ENCODE measurements at regions not wholly inside any gene's neighbourhood (a gene's known extent, or its start where the extent isn't known, plus 50 kb on each side); places are given as distances from the start of the nearest gene placed in this dataset.
"Not testable (repeated sequence)": the region's sequence is repeated elsewhere in the genome, so short reads cannot be mapped to it uniquely, and the experiment has no call there.

GRCh38 chr1:120647182-120647581, 76.6 kb upstream of the NBPF26 start:
- WGBS, result no CpG with 5 or more reads among the region's 2 CpGs

GRCh38 chr1:120648915-120649623, 74.7 kb upstream of the NBPF26 start:
- H3K9me3 ChIP-seq (ENCODE audit: control insufficient read depth, low read length); H3K27me3 ChIP-seq (ENCODE audit: control insufficient read depth, insufficient read depth); H3K27ac ChIP-seq (ENCODE audit: low read length); H3K4me1 ChIP-seq (ENCODE audit: control insufficient read depth, insufficient read depth, low read length); intact Hi-C loops (cut with DNase I); H3K4me3 ChIP-seq (ENCODE audit: low read length); DNase-seq: not testable (repeated sequence)
- peak in 1 of 2 donors; percentile 16 for ATAC-seq
- WGBS, result no CpG with 5 or more reads among the region's 7 CpGs

More at GRCh38 chr1:120647182-120647581, 76.6 kb upstream of the NBPF26 start:
- intact Hi-C loops (cut with DNase I); H3K4me1 ChIP-seq (ENCODE audit: control insufficient read depth, insufficient read depth, low read length); H3K27ac ChIP-seq (ENCODE audit: low read length); H3K4me3 ChIP-seq (ENCODE audit: low read length); ATAC-seq; DNase-seq; H3K27me3 ChIP-seq (ENCODE audit: control insufficient read depth, insufficient read depth); H3K9me3 ChIP-seq (ENCODE audit: control insufficient read depth, low read length): not testable (repeated sequence)

- peak in 1 of 2 donors; percentile 45 for ATAC-seq
- H3K4me3 ChIP-seq (ENCODE audit: low read length); DNase-seq; H3K27me3 ChIP-seq (ENCODE audit: control insufficient read depth, insufficient read depth); intact Hi-C loops (cut with DNase I); H3K4me1 ChIP-seq (ENCODE audit: control insufficient read depth, insufficient read depth, low read length); H3K9me3 ChIP-seq (ENCODE audit: control insufficient read depth, low read length); H3K27ac ChIP-seq (ENCODE audit: low read length): not testable (repeated sequence)
- WGBS, result no CpG with 5 or more reads among the region's 2 CpGs
Measured at GRCh38 chr1:120649730-120650129, 74.0 kb upstream of the NBPF26 start.

GRCh38 chr1:120654114-120654513, 69.6 kb upstream of the NBPF26 start:
- WGBS, result 28% methylated on average over 1 of the region's 6 CpGs
- intact Hi-C loops (cut with DNase I); H3K27me3 ChIP-seq (ENCODE audit: control insufficient read depth, insufficient read depth); H3K4me3 ChIP-seq (ENCODE audit: low read length); H3K9me3 ChIP-seq (ENCODE audit: control insufficient read depth, low read length); H3K27ac ChIP-seq (ENCODE audit: low read length); H3K4me1 ChIP-seq (ENCODE audit: control insufficient read depth, insufficient read depth, low read length); DNase-seq: not testable (repeated sequence)
- ATAC-seq, result peak in 1 of 2 donors; percentile 69

GRCh38 chr1:120655394-120655793, 68.4 kb upstream of the NBPF26 start:
- H3K27me3 ChIP-seq (ENCODE audit: control insufficient read depth, insufficient read depth); H3K27ac ChIP-seq (ENCODE audit: low read length); H3K4me3 ChIP-seq (ENCODE audit: low read length); H3K9me3 ChIP-seq (ENCODE audit: control insufficient read depth, low read length); intact Hi-C loops (cut with DNase I); DNase-seq; ATAC-seq; H3K4me1 ChIP-seq (ENCODE audit: control insufficient read depth, insufficient read depth, low read length): not testable (repeated sequence)
- no CpG with 5 or more reads among the region's 8 CpGs for WGBS

GRCh38 chr1:120656116-120656515, 67.6 kb upstream of the NBPF26 start:
- H3K27me3 ChIP-seq (ENCODE audit: control insufficient read depth, insufficient read depth); DNase-seq; H3K9me3 ChIP-seq (ENCODE audit: control insufficient read depth, low read length); H3K4me1 ChIP-seq (ENCODE audit: control insufficient read depth, insufficient read depth, low read length); H3K27ac ChIP-seq (ENCODE audit: low read length); intact Hi-C loops (cut with DNase I); H3K4me3 ChIP-seq (ENCODE audit: low read length): not testable (repeated sequence)
- ATAC-seq, result peak in 1 of 2 donors; percentile 43
- WGBS, result no CpG with 5 or more reads among the region's 5 CpGs

- intact Hi-C loops (cut with DNase I); H3K9me3 ChIP-seq (ENCODE audit: control insufficient read depth, low read length); H3K27ac ChIP-seq (ENCODE audit: low read length); H3K4me1 ChIP-seq (ENCODE audit: control insufficient read depth, insufficient read depth, low read length); DNase-seq; H3K27me3 ChIP-seq (ENCODE audit: control insufficient read depth, insufficient read depth); ATAC-seq; H3K4me3 ChIP-seq (ENCODE audit: low read length): not testable (repeated sequence)
- 67% methylated on average over 1 of the region's 2 CpGs for WGBS
Measured at GRCh38 chr1:120657804-120658203, 65.9 kb upstream of the NBPF26 start.

GRCh38 chr1:120658622-120659021, 65.1 kb upstream of the NBPF26 start:
- not testable (repeated sequence) for ATAC-seq

GRCh38 chr1:120659133-120659532, 64.6 kb upstream of the NBPF26 start:
- intact Hi-C loops (cut with DNase I); H3K4me1 ChIP-seq (ENCODE audit: control insufficient read depth, insufficient read depth, low read length): not testable (repeated sequence)
- WGBS, result no CpG with 5 or more reads among the region's 2 CpGs

More at GRCh38 chr1:120658622-120659021, 65.1 kb upstream of the NBPF26 start:
- intact Hi-C loops (cut with DNase I); DNase-seq; H3K27ac ChIP-seq (ENCODE audit: low read length); H3K4me1 ChIP-seq (ENCODE audit: control insufficient read depth, insufficient read depth, low read length); H3K9me3 ChIP-seq (ENCODE audit: control insufficient read depth, low read length); H3K4me3 ChIP-seq (ENCODE audit: low read length); H3K27me3 ChIP-seq (ENCODE audit: control insufficient read depth, insufficient read depth): not testable (repeated sequence)

GRCh38 chr1:120664376-120665249, 59.1 kb upstream of the NBPF26 start:
- 15% methylated on average over 9 of the region's 22 CpGs for WGBS
- ATAC-seq (peak; percentile 30 to 55), DNase-seq (peak in 1 of 3 donors; percentile 3)
- H3K9me3 ChIP-seq (ENCODE audit: control insufficient read depth, low read length); intact Hi-C loops (cut with DNase I); H3K4me3 ChIP-seq (ENCODE audit: low read length); H3K27ac ChIP-seq (ENCODE audit: low read length); H3K27me3 ChIP-seq (ENCODE audit: control insufficient read depth, insufficient read depth); H3K4me1 ChIP-seq (ENCODE audit: control insufficient read depth, insufficient read depth, low read length): not testable (repeated sequence)

More at GRCh38 chr1:120659133-120659532, 64.6 kb upstream of the NBPF26 start:
- not testable (repeated sequence) for H3K9me3 ChIP-seq (ENCODE audit: control insufficient read depth, low read length); H3K27ac ChIP-seq (ENCODE audit: low read length); DNase-seq; H3K27me3 ChIP-seq (ENCODE audit: control insufficient read depth, insufficient read depth); ATAC-seq; H3K4me3 ChIP-seq (ENCODE audit: low read length)

- intact Hi-C loops (cut with DNase I); H3K9me3 ChIP-seq (ENCODE audit: control insufficient read depth, low read length); H3K4me1 ChIP-seq (ENCODE audit: control insufficient read depth, insufficient read depth, low read length); H3K27me3 ChIP-seq (ENCODE audit: control insufficient read depth, insufficient read depth); H3K4me3 ChIP-seq (ENCODE audit: low read length); H3K27ac ChIP-seq (ENCODE audit: low read length): not testable (repeated sequence)
- under 1% methylated on average over 15 of the region's 33 CpGs for WGBS
- DNase-seq, result peak in 2 of 3 donors; percentile 8 to 20
- peak; percentile 99 to 100 for ATAC-seq
Measured at GRCh38 chr1:120665250-120665577, 58.5 kb upstream of the NBPF26 start.

All from right cardiac atrium (tissue), 5 donors.